GM12878 (cell line): ENCODE measurements at regions not wholly inside any gene's neighbourhood (a gene's known extent, or its start where the extent isn't known, plus 50 kb on each side); places are given as distances from the start of the nearest gene placed in this dataset.

Experiments
- ATAC-seq: fragments of 200-7000 bp; cut with Tn5 transposase; 3 replicates; pipeline ENCODE4 v1.9.1; 2020; ENCODE audit warnings: mild to moderate bottlenecking, moderate library complexity
- BruUV-seq: library from RNA; stranded (reverse); fragments of 400-500 nt; replicated peaks from 2 replicates; lab custom pipeline; 2021; lab: Mats Ljungman, UMichigan
- CTCF ChIA-PET: fragments of 300-600 bp; sonication (Branson Sonifier 250); formaldehyde crosslinking; extraction: SDS; loops from one replicate; lab custom pipeline; 2021; ENCODE audit warnings: inconsistent platforms; lab: Yijun Ruan, JAX
- POLR2A ChIA-PET: fragments of 350-600 bp; formaldehyde crosslinking; extraction: SDS; loops from one replicate; lab custom pipeline; 2021; ENCODE audit warnings: inconsistent platforms; lab: Charles Lee
- RAD21 ChIA-PET: fragments of 300-600 bp; sonication (Branson Sonifier 250); formaldehyde crosslinking; loops from one replicate; lab custom pipeline; 2023; ENCODE audit warnings: antibody characterized with exemption; ENCODE audit not compliant: unreplicated experiment; lab: Charles Lee
- SMC1A ChIA-PET: fragments of 300-600 bp; sonication (Branson Sonifier 250); formaldehyde crosslinking; loops from one replicate; lab custom pipeline; 2023; ENCODE audit not compliant: unreplicated experiment, uncharacterized antibody; lab: Charles Lee
- DNase-seq: peaks from one replicate; pipeline ENCODE4 v3.0.0-alpha.2; 2011; ENCODE audit warnings: low read depth, low spot score
- FAIRE-seq: peaks from 3 replicates; lab custom pipeline; 2011; peaks lifted over from hg19 to GRCh38; lab: Jason Lieb, UNC
- H2AFZ ChIP-seq: 2 replicates; pipeline ENCODE4 v1.6.0; 2011; ENCODE audit warnings: low read depth, low read length, control low read depth; ENCODE audit not compliant: control insufficient read depth
- H3K27ac ChIP-seq: 2 replicates; pipeline ENCODE4 v1.5.1; 2011; ENCODE audit warnings: control low read depth; ENCODE audit not compliant: control insufficient read depth, insufficient read depth
- H3K27me3 ChIP-seq, 2 experiments: replicated peaks in 1 of 2; 2 replicates each; pipeline versions ENCODE4 v1.6.0 to v1.6.1; 2011; ENCODE audit warnings: low read length in 1 of 2; ENCODE audit not compliant: control insufficient read depth in 2 of 2, insufficient read depth in 2 of 2
- H3K36me3 ChIP-seq, 2 experiments: 2 replicates each; pipeline ENCODE4 v1.5.1; 2011; ENCODE audit warnings: low read length in 1 of 2; ENCODE audit not compliant: control insufficient read depth in 2 of 2, insufficient read depth in 2 of 2
- H3K4me1 ChIP-seq: 2 replicates; pipeline ENCODE4 v1.6.1; 2011; ENCODE audit warnings: mild to moderate bottlenecking, low read length, moderate library complexity, mixed read lengths; ENCODE audit not compliant: control insufficient read depth, insufficient read depth
- H3K4me2 ChIP-seq: 2 replicates; pipeline ENCODE4 v1.6.0; 2011; ENCODE audit warnings: control low read depth; ENCODE audit not compliant: control insufficient read depth, insufficient read depth
- H3K4me3 ChIP-seq: fragments of 200-600 bp; sonication (generic); 2 replicates; pipeline ENCODE4 v1.5.1; 2016
- H3K79me2 ChIP-seq: 2 replicates; pipeline ENCODE4 v1.6.0; 2011; ENCODE audit warnings: low read length; ENCODE audit not compliant: control insufficient read depth, insufficient read depth
- H3K9ac ChIP-seq: 2 replicates; pipeline ENCODE4 v1.8.0; 2011; ENCODE audit warnings: low read length, control low read depth, mixed read lengths; ENCODE audit not compliant: control insufficient read depth, insufficient read depth
- H3K9me3 ChIP-seq: replicated peaks from 3 replicates; pipeline ENCODE4 v1.5.1; 2011; ENCODE audit warnings: mild to moderate bottlenecking, low read length; ENCODE audit not compliant: control insufficient read depth, insufficient read depth
- H4K20me1 ChIP-seq: 2 replicates; pipeline ENCODE4 v1.6.0; 2011; ENCODE audit not compliant: control insufficient read depth, insufficient read depth
- CEBPB ChIP-seq, 2 experiments: fragments of 150-350 bp in 1 of 2; IDR thresholded peaks; 2 replicates each; pipeline ENCODE4 v1.6.1; 2012 to 2014; ENCODE audit warnings: low read depth in 2 of 2, low read length in 2 of 2, borderline replicate concordance in 1 of 2, inconsistent platforms in 1 of 2
- CHD2 ChIP-seq: IDR thresholded peaks from 2 replicates; pipeline ENCODE4 v1.6.1; 2011; ENCODE audit warnings: low read depth, low read length, improper control_type of control experiment, borderline replicate concordance
- DPF2 ChIP-seq: fragments of 450-650 bp; IDR thresholded peaks from 2 replicates; pipeline ENCODE4 v1.6.1; 2017; ENCODE audit warnings: mild to moderate bottlenecking
- EP300 ChIP-seq, 2 experiments: fragments of 150-350 bp in 1 of 2; IDR thresholded peaks; 2 replicates each; pipeline ENCODE4 v1.6.1; 2011 to 2012; ENCODE audit warnings: low read depth in 2 of 2, low read length in 2 of 2, borderline replicate concordance in 1 of 2, improper control_type of control experiment in 1 of 2, inconsistent platforms in 1 of 2; ENCODE audit not compliant: control insufficient read depth in 1 of 2
- POLR2A ChIP-seq: IDR thresholded peaks from 2 replicates; pipeline ENCODE4 v1.6.1; 2011; ENCODE audit warnings: low read depth, mild to moderate bottlenecking, low read length
- SMAD1 ChIP-seq: fragments of 450-650 bp; IDR thresholded peaks from 2 replicates; pipeline ENCODE4 v1.6.1; 2018; ENCODE audit warnings: mild to moderate bottlenecking, low read depth; ENCODE audit not compliant: partially characterized antibody
- ZBTB40 ChIP-seq: fragments of 450-650 bp; IDR thresholded peaks from 2 replicates; pipeline ENCODE4 v1.6.1; 2016; ENCODE audit warnings: mild to moderate bottlenecking, moderate library complexity, borderline replicate concordance
- ZNF622 ChIP-seq: fragments of 450-650 bp; IDR thresholded peaks from 2 replicates; pipeline ENCODE4 v1.6.1; 2017; ENCODE audit warnings: mild to moderate bottlenecking, inconsistent platforms
- WGBS: methylation state at CpG from one replicate; pipeline ENCODE4 v1.1.6; 2016; ENCODE audit warnings: low lambda C conversion rate; ENCODE audit not compliant: insufficient replicate concordance, insufficient coverage; ENCODE audit errors: missing lambda C conversion rate; 5-methylcytosine and 5-hydroxymethylcytosine counted together
- in situ Hi-C: fragments of 300-500 bp; cut with MboI; formaldehyde crosslinking; loops from 9 replicates; pipeline ENCODE4 v1.14.3; 2018; ENCODE audit warnings: mixed read lengths
- intact Hi-C: fragments of 100-400 bp; cut with micrococcal nuclease; formaldehyde crosslinking; loops from one replicate; pipeline ENCODE4 v1.14.2; 2022; ENCODE audit not compliant: unreplicated experiment

DNA sequence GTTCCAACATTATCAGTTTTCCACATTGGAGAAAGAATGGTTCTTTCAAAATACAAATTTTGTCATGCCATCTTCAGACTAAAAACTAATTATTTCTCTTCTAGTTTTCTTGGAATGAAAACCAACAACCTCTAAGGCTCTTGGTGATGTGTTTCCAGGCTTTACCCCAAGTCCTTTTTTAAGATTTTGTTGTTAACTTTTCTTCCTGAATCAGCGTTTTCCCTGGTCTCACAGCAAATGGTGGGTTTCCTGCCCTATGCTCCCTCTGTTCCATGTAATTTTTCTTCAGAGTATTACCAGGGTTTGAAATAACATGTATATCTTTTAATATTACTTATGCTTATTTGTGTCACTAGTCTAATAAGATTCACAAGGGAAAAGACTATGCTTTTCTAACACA is 1311.9 kb downstream of the LRFN5 start:
- POLR2A ChIA-PET = no interaction called here
- DNase-seq = no peak
- Histone ChIP-seq H3K27ac (no peak overlapping the region), H3K9ac (no peak overlapping the region)
- no peak for TF ChIP-seq CEBPB (IDR thresholded peaks at IDR 0.05; ENCODE audit: borderline replicate concordance in 1 of 2, low read depth in 2 of 2, low read length in 2 of 2)
- TF ChIP-seq SMAD1 = no peak
- no peak for TF ChIP-seq POLR2A
- TF ChIP-seq ZBTB40 = no peak
- TF ChIP-seq EP300 (IDR thresholded peaks at IDR 0.05; ENCODE audit: borderline replicate concordance in 1 of 2, control insufficient read depth in 1 of 2, low read depth in 2 of 2, low read length in 2 of 2) = no peak
- TF ChIP-seq DPF2 = no peak
- no peak for TF ChIP-seq ZNF622
- no peak for TF ChIP-seq CHD2
- TF ChIP-seq, all 136 proteins: peak for 0
- intact Hi-C loops = no loop called here
- no peak overlapping the region for H3K4me2 ChIP-seq
- FAIRE-seq = no peak
- H3K79me2 ChIP-seq = no peaks in the 10 kb centered on the region
- ATAC-seq = no peak
- SMC1A ChIA-PET = no interaction called here
- H3K9me3 ChIP-seq = no peaks in the 10 kb centered on the region
- H4K20me1 ChIP-seq = no peaks in the 10 kb centered on the region
- no peaks in the 10 kb centered on the region for H3K27me3 ChIP-seq
- RAD21 ChIA-PET = no interaction called here
- BruUV-seq = no TSS peak
- H3K4me3 ChIP-seq = no peak overlapping the region
- CTCF ChIA-PET = no interaction called here
- in situ Hi-C loops = no loop called here
- H3K4me1 ChIP-seq = no peaks in the 10 kb centered on the region
- 0% methylated on average over 1 of the region's 1 CpG for WGBS
- no peaks in the 10 kb centered on the region for H3K36me3 ChIP-seq
- H2AFZ ChIP-seq = no peak overlapping the region
